ENCODE measurements at regions not wholly inside any gene's neighbourhood (a gene's known extent, or its start where the extent isn't known, plus 50 kb on each side); places are given as distances from the start of the nearest gene placed in this dataset.

- FAIRE-seq, result no peak
- Histone ChIP-seq H3K9ac (ENCODE audit: low read length in 3 of 3) (no peak overlapping the region), H3K4me3 (ENCODE audit: low read length in 3 of 3) (no peak overlapping the region), H3K9me3 (ENCODE audit: control insufficient read depth in 2 of 3, insufficient read depth in 1 of 3, low read length in 3 of 3) (no peaks in the 10 kb centered on the region), H3K27ac (ENCODE audit: low read depth in 2 of 2, low read length in 2 of 2) (no peak overlapping the region), H3K27me3 (ENCODE audit: control insufficient read depth, insufficient read depth, low read length) (no peaks in the 10 kb centered on the region), H3K4me1 (ENCODE audit: control insufficient read depth in 2 of 3, insufficient read depth in 2 of 3, low read depth in 1 of 3, low read length in 3 of 3) (no peaks in the 10 kb centered on the region), H3K36me3 (ENCODE audit: control insufficient read depth in 2 of 3, insufficient read depth in 3 of 3, low read length in 3 of 3) (no peaks in the 10 kb centered on the region)
- TF ChIP-seq CTCF (IDR thresholded peaks at IDR 0.05; ENCODE audit: borderline replicate concordance, extremely low read depth, insufficient read depth), result no peak
- DNase-seq, result peak in 4 of 5 donors; percentile 37 to 82 (median 70)
- intact Hi-C loops (cut with DNase I), result no loop called here
Observed at GRCh38 chr1:69438056-69438795, 129.5 kb upstream of the LRRC7 start.

GRCh38 chr1:69441496-69441895 is 126.2 kb upstream of the LRRC7 start:
- Histone ChIP-seq H3K9ac (ENCODE audit: low read length in 3 of 3) (no peak overlapping the region), H3K4me1 (ENCODE audit: control insufficient read depth in 2 of 3, insufficient read depth in 2 of 3, low read depth in 1 of 3, low read length in 3 of 3) (no peaks in the 10 kb centered on the region), H3K27me3 (ENCODE audit: control insufficient read depth, insufficient read depth, low read length) (no peaks in the 10 kb centered on the region), H3K9me3 (ENCODE audit: control insufficient read depth in 2 of 3, insufficient read depth in 1 of 3, low read length in 3 of 3) (no peaks in the 10 kb centered on the region), H3K36me3 (ENCODE audit: control insufficient read depth in 2 of 3, insufficient read depth in 3 of 3, low read length in 3 of 3) (no peaks in the 10 kb centered on the region), H3K27ac (ENCODE audit: low read depth in 2 of 2, low read length in 2 of 2) (no peak overlapping the region), H3K4me3 (ENCODE audit: low read length in 3 of 3) (no peak overlapping the region)
- FAIRE-seq, result no peak
- no peak for TF ChIP-seq CTCF (IDR thresholded peaks at IDR 0.05; ENCODE audit: borderline replicate concordance, extremely low read depth, insufficient read depth)
- DNase-seq, result peak in 1 of 5 donors; percentile 7
- intact Hi-C loops (cut with DNase I), result no loop called here

- DNase-seq (no peak), FAIRE-seq (no peak)
- TF ChIP-seq CTCF (IDR thresholded peaks at IDR 0.05; ENCODE audit: borderline replicate concordance, extremely low read depth, insufficient read depth), result no peak
- intact Hi-C loops (cut with DNase I), result no loop called here
- H3K9ac ChIP-seq (ENCODE audit: low read length in 3 of 3), result no peak overlapping the region
- H3K27ac ChIP-seq (ENCODE audit: low read depth in 2 of 2, low read length in 2 of 2), result no peak overlapping the region
- H3K9me3 ChIP-seq (ENCODE audit: control insufficient read depth in 2 of 3, insufficient read depth in 1 of 3, low read length in 3 of 3), result no peaks in the 10 kb centered on the region
- no peaks in the 10 kb centered on the region for H3K27me3 ChIP-seq (ENCODE audit: control insufficient read depth, insufficient read depth, low read length)
- no peak overlapping the region for H3K4me3 ChIP-seq (ENCODE audit: low read length in 3 of 3)
- no peaks in the 10 kb centered on the region for H3K36me3 ChIP-seq (ENCODE audit: control insufficient read depth in 2 of 3, insufficient read depth in 3 of 3, low read length in 3 of 3)
- H3K4me1 ChIP-seq (ENCODE audit: control insufficient read depth in 2 of 3, insufficient read depth in 2 of 3, low read depth in 1 of 3, low read length in 3 of 3), result no peaks in the 10 kb centered on the region
Observed at GRCh38 chr1:69451196-69451595, 116.5 kb upstream of the LRRC7 start.

- no peak for TF ChIP-seq CTCF (IDR thresholded peaks at IDR 0.05; ENCODE audit: borderline replicate concordance, extremely low read depth, insufficient read depth)
Observed at GRCh38 chr1:69455718-69456117, 112.0 kb upstream of the LRRC7 start.

More at GRCh38 chr1:69455718-69456117, 112.0 kb upstream of the LRRC7 start:
- Histone ChIP-seq H3K9ac (ENCODE audit: low read length in 3 of 3) (no peak overlapping the region), H3K27me3 (ENCODE audit: control insufficient read depth, insufficient read depth, low read length) (no peaks in the 10 kb centered on the region), H3K27ac (ENCODE audit: low read depth in 2 of 2, low read length in 2 of 2) (no peak overlapping the region), H3K4me1 (ENCODE audit: control insufficient read depth in 2 of 3, insufficient read depth in 2 of 3, low read depth in 1 of 3, low read length in 3 of 3) (no peaks in the 10 kb centered on the region), H3K4me3 (ENCODE audit: low read length in 3 of 3) (no peak overlapping the region), H3K9me3 (ENCODE audit: control insufficient read depth in 2 of 3, insufficient read depth in 1 of 3, low read length in 3 of 3) (no peaks in the 10 kb centered on the region), H3K36me3 (ENCODE audit: control insufficient read depth in 2 of 3, insufficient read depth in 3 of 3, low read length in 3 of 3) (no peaks in the 10 kb centered on the region)
- DNase-seq (no peak), FAIRE-seq (no peak)
- intact Hi-C loops (cut with DNase I), result no loop called here

All from kidney (tissue), 13 donors.